ENCODE measurements at regions not wholly inside any gene's neighbourhood (a gene's known extent, or its start where the extent isn't known, plus 50 kb on each side); places are given as distances from the start of the nearest gene placed in this dataset.

DNA sequence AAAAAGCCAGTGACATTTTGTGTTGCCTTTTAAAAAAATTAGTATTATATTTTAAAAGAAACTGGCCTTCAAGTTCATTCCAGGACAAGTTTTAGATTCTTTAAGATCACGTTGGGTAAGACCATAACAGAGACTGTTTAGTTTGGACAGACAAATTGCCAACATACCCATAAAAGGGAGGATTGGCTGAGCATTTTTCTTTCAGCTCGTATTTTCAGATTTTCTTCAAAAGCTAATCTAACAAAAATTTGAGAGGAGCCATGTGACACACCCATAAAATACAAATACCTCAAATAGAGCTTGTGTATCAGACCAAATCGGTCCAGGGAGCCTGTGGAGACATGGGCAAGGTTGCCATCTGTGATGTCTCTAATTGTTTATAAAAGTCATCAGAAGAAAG lies 74.6 kb upstream of the C1QTNF7 start:
- H3K4me3 ChIP-seq = no peak overlapping the region
- no peaks in the 10 kb centered on the region for H4K20me1 ChIP-seq (replicated peaks; ENCODE audit: insufficient read depth)
- H3K4me2 ChIP-seq = no peak overlapping the region
- no peak for DNase-seq (ENCODE audit: low spot score)
- Mint-ChIP-seq H3K4me3 (no peak overlapping the region), H3K27me3 (ENCODE audit: insufficient read depth, low read depth, poor library complexity) (no peaks in the 10 kb centered on the region), H3K27ac (no peak overlapping the region), H3K9me3 (no peaks in the 10 kb centered on the region; the same call in 2 of the 3 replicates), H3K4me1 (peaks cover 5% of the 10 kb centered on the region; the same call in 1 of the 3 replicates), H3K36me3 (ENCODE audit: low read depth) (no peaks in the 10 kb centered on the region)
- H3F3A ChIP-seq (replicated peaks; ENCODE audit: low read depth) = no peaks in the 10 kb centered on the region
- H3K4me1 ChIP-seq (ENCODE audit: insufficient read depth) = no peaks in the 10 kb centered on the region
- H3K9me2 ChIP-seq (ENCODE audit: insufficient read depth) = 0 out of 2 replicates have a peak, but pooled peaks cover 11% of the 10 kb centered on the region
- no peak overlapping the region for H3K27ac ChIP-seq (ENCODE audit: low read depth)
- H3K79me2 ChIP-seq (replicated peaks; ENCODE audit: insufficient read depth) = no peaks in the 10 kb centered on the region
- H3K27me3 ChIP-seq (ENCODE audit: insufficient read depth) = no peaks in the 10 kb centered on the region
- H3K36me3 ChIP-seq (ENCODE audit: insufficient read depth) = no peaks in the 10 kb centered on the region
- TF ChIP-seq POLR2AphosphoS5 (IDR thresholded peaks at IDR 0.05; ENCODE audit: low read depth) = no peak
- no peak for TF ChIP-seq NANOG (IDR thresholded peaks at IDR 0.05; ENCODE audit: borderline replicate concordance)
- no peak for TF ChIP-seq REST (IDR thresholded peaks at IDR 0.05; ENCODE audit: unreplicated experiment)
- no peak for TF ChIP-seq EZH2 (IDR thresholded peaks at IDR 0.05; ENCODE audit: low read depth, unreplicated experiment)
- no peak overlapping the region for H2AFZ ChIP-seq
- no peak for ATAC-seq

- ATAC-seq = no peak
- Histone ChIP-seq H3K27me3 (ENCODE audit: insufficient read depth) (no peaks in the 10 kb centered on the region), H3F3A (replicated peaks; ENCODE audit: low read depth) (no peaks in the 10 kb centered on the region), H3K36me3 (ENCODE audit: insufficient read depth) (no peaks in the 10 kb centered on the region), H3K4me1 (ENCODE audit: insufficient read depth) (no peaks in the 10 kb centered on the region), H4K20me1 (replicated peaks; ENCODE audit: insufficient read depth) (no peaks in the 10 kb centered on the region), H3K27ac (ENCODE audit: low read depth) (no peak overlapping the region), H3K79me2 (replicated peaks; ENCODE audit: insufficient read depth) (no peaks in the 10 kb centered on the region), H3K9me2 (ENCODE audit: insufficient read depth) (0 out of 2 replicates have a peak, but pooled peaks cover 13% of the 10 kb centered on the region), H3K4me3 (no peak overlapping the region), H3K4me2 (no peak overlapping the region), H2AFZ (peak overlapping the region; percentile 64; the same call in 1 of the 2 replicates)
- H3K36me3 Mint-ChIP-seq (ENCODE audit: low read depth) = no peaks in the 10 kb centered on the region
- DNase-seq (ENCODE audit: low spot score) = no peak
- H3K4me1 Mint-ChIP-seq = peaks cover 5% of the 10 kb centered on the region; the same call in 1 of the 3 replicates
- no peaks in the 10 kb centered on the region; the same call in 2 of the 3 replicates for H3K9me3 Mint-ChIP-seq
- H3K27ac Mint-ChIP-seq = no peak overlapping the region
- no peak overlapping the region for H3K4me3 Mint-ChIP-seq
- no peak for TF ChIP-seq POLR2AphosphoS5 (IDR thresholded peaks at IDR 0.05; ENCODE audit: low read depth)
- TF ChIP-seq CREB1 (CRISPR knock-in tag; IDR thresholded peaks at IDR 0.05; ENCODE audit: low read depth) = no peak
- H3K27me3 Mint-ChIP-seq (ENCODE audit: insufficient read depth, low read depth, poor library complexity) = no peaks in the 10 kb centered on the region
Measured at GRCh38 chr4:15354371-15355297, 73.2 kb upstream of the C1QTNF7 start.
